HepG2 (cell line): ENCODE measurements at regions not wholly inside any gene's neighbourhood (a gene's known extent, or its start where the extent isn't known, plus 50 kb on each side); places are given as distances from the start of the nearest gene placed in this dataset.

ENCODE experiments used
- ATF7 ChIP-seq, 2 experiments: fragments of 450-650 bp in 1 of 2; sonication (generic) in 1 of 2; formaldehyde crosslinking in 1 of 2; IDR thresholded peaks; 2 replicates each; pipeline versions ENCODE4 v1.4.0 to v1.6.1; 2016 to 2020; ENCODE audit warnings: antibody characterized with exemption in 1 of 2, mild to moderate bottlenecking in 1 of 2, missing genetic modification reagents in 1 of 2
- CC2D1A ChIP-seq: sonication (generic); formaldehyde crosslinking; IDR thresholded peaks from 2 replicates; pipeline ENCODE4 v1.8.1; 2023; ENCODE audit warnings: mild to moderate bottlenecking, missing genetic modification reagents
- CTCF ChIP-seq: sonication (generic); formaldehyde crosslinking; IDR thresholded peaks from 2 replicates; pipeline ENCODE4 v1.5.0; 2020; ENCODE audit warnings: mild to moderate bottlenecking, missing genetic modification reagents, moderate library complexity
- MEF2D ChIP-seq: sonication (generic); formaldehyde crosslinking; IDR thresholded peaks from 2 replicates; pipeline ENCODE4 v1.5.1; 2020; ENCODE audit warnings: mild to moderate bottlenecking, missing genetic modification reagents
- NCOA1 ChIP-seq: sonication (generic); formaldehyde crosslinking; IDR thresholded peaks from 2 replicates; pipeline ENCODE4 v1.9.0; 2021; ENCODE audit warnings: missing genetic modification reagents
- POLR2A ChIP-seq, 2 experiments: IDR thresholded peaks; 2 replicates each; pipeline ENCODE4 v1.6.1; 2011; ENCODE audit warnings: low read depth in 2 of 2, low read length in 2 of 2, mild to moderate bottlenecking in 1 of 2, moderate library complexity in 1 of 2; ENCODE audit not compliant: insufficient read depth in 1 of 2
- RORA ChIP-seq: sonication (generic); formaldehyde crosslinking; IDR thresholded peaks from 2 replicates; pipeline ENCODE4 v1.5.0; 2020; ENCODE audit warnings: mild to moderate bottlenecking, missing genetic modification reagents, moderate library complexity
- SIN3B ChIP-seq: fragments of 150-350 bp; IDR thresholded peaks from 2 replicates; pipeline ENCODE4 v1.6.1; 2014; ENCODE audit warnings: low read length
- TBL1XR1 ChIP-seq: fragments of 150-350 bp; IDR thresholded peaks from 2 replicates; pipeline ENCODE4 v1.6.1; 2014; ENCODE audit warnings: borderline replicate concordance, low read length; ENCODE audit not compliant: partially characterized antibody
- ZNF24 ChIP-seq: fragments of 450-650 bp; IDR thresholded peaks from 2 replicates; pipeline ENCODE4 v1.6.1; 2017; ENCODE audit warnings: antibody characterized with exemption, mild to moderate bottlenecking
- ZNF746 ChIP-seq: sonication (generic); formaldehyde crosslinking; IDR thresholded peaks from 2 replicates; pipeline ENCODE4 v1.8.0; 2022; ENCODE audit warnings: mild to moderate bottlenecking, missing genetic modification reagents
- TF ChIP-seq, protein P1 (sequence below): IDR thresholded peaks from 2 replicates; pipeline ENCODE4 v1.6.1; 2016; ENCODE audit warnings: low read depth, borderline replicate concordance
- TF ChIP-seq, protein P2 (sequence below): sonication (generic); formaldehyde crosslinking; IDR thresholded peaks from 2 replicates; pipeline ENCODE4 v1.8.1; 2022; ENCODE audit warnings: mild to moderate bottlenecking, missing genetic modification reagents
- TF ChIP-seq, protein P3 (sequence below): sonication (generic); formaldehyde crosslinking; IDR thresholded peaks from 2 replicates; pipeline ENCODE4 v1.4.0; 2020; ENCODE audit warnings: missing genetic modification reagents

DNA sequence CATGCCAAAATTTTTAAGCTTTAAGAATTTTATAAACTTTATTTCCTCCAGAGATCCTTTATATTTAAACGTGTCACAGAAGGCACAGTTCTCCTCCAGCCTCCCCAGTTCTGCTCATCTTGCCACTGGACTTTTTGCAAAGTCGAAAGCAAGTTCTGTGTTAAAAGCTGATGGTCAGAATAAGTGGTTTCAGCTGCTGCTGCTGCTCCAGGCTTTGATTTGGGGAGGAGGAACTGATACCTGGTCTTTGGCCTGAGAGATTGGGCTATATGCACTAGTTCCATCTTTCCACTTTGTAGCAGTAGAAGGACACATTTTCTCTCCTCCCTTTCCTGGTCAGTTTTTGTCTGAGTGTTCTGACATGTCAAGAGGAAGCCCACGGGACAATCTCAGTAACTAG is 435.9 kb upstream of the PHF14 start:
- TF ChIP-seq POLR2A (IDR thresholded peaks at IDR 0.05; ENCODE audit: insufficient read depth in 1 of 2, low read depth in 2 of 2, low read length in 2 of 2) (no peak), ZNF746 (no peak), ZNF24 (no peak), MEF2D (CRISPR knock-in tag) (no peak), SIN3B (no peak), TBL1XR1 (no peak), RORA (CRISPR knock-in tag) (no peak), ATF7 (IDR thresholded peaks at IDR 0.05) (no peak), ATF7 (CRISPR knock-in tag; IDR thresholded peaks at IDR 0.05) (no peak), NCOA1 (no peak), CC2D1A (no peak), CTCF (CRISPR knock-in tag) (no peak)
- TF ChIP-seq, protein P1, sequence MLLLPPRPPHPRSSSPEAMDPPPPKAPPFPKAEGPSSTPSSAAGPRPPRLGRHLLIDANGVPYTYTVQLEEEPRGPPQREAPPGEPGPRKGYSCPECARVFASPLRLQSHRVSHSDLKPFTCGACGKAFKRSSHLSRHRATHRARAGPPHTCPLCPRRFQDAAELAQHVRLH (CRISPR knock-in tag), result no peak
- TF ChIP-seq, protein P2, sequence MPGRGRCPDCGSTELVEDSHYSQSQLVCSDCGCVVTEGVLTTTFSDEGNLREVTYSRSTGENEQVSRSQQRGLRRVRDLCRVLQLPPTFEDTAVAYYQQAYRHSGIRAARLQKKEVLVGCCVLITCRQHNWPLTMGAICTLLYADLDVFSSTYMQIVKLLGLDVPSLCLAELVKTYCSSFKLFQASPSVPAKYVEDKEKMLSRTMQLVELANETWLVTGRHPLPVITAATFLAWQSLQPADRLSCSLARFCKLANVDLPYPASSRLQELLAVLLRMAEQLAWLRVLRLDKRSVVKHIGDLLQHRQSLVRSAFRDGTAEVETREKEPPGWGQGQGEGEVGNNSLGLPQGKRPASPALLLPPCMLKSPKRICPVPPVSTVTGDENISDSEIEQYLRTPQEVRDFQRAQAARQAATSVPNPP (CRISPR knock-in tag), result no peak
- TF ChIP-seq, protein P3, sequence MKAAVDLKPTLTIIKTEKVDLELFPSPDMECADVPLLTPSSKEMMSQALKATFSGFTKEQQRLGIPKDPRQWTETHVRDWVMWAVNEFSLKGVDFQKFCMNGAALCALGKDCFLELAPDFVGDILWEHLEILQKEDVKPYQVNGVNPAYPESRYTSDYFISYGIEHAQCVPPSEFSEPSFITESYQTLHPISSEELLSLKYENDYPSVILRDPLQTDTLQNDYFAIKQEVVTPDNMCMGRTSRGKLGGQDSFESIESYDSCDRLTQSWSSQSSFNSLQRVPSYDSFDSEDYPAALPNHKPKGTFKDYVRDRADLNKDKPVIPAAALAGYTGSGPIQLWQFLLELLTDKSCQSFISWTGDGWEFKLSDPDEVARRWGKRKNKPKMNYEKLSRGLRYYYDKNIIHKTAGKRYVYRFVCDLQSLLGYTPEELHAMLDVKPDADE, result no peak
